ENCODE measurements at regions not wholly inside any gene's neighbourhood (a gene's known extent, or its start where the extent isn't known, plus 50 kb on each side); places are given as distances from the start of the nearest gene placed in this dataset.

DNA sequence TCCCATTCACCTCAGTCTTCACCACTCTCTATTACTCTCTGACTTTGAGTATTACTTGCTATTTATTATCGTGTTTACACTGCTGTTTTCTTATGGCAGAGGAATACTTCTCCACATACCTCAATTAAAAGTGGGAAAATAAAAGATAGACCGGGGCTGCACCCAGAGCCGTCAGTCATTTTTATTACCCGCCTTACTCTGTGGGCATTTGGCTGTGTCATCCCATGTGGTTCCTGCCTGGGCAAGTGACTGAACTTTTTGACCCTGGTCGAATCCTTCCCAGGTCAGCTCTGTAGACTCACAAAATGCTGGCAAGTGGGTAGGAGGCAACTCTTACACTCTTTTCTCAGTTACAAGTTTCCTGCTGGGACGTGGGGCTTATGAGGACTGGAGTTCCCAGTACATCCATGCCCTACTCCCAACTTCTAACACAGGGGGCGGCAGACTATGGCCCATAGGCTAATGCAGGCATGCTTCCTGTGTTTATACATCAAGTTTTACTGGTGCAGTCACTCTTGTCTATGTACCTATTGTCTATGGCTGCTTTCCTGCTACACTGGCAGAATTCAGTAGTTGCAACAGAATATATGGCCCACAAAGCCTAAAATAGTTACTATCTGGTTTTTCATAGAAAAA, 69.5 kb upstream of the KCND3 start:
- Histone ChIP-seq H3K27me3 (ENCODE audit: low read depth, low read length) (no peaks in the 10 kb centered on the region), H3K4me2 (ENCODE audit: low read length) (no peak overlapping the region), H3K9me3 (ENCODE audit: insufficient read depth, low read length) (no peaks in the 10 kb centered on the region), H3K36me3 (replicated peaks; ENCODE audit: low read depth, low read length) (peaks cover 3% of the 10 kb centered on the region), H3K79me2 (ENCODE audit: low read length) (no peaks in the 10 kb centered on the region), H3K4me1 (ENCODE audit: low read length) (peaks cover 40% of the 10 kb centered on the region), H3K9ac (ENCODE audit: low read length) (no peak overlapping the region), H3K4me3 (ENCODE audit: low read length) (no peak overlapping the region), H2AFZ (ENCODE audit: low read depth, low read length) (no peak overlapping the region), H4K20me1 (ENCODE audit: insufficient read depth, low read length) (no peaks in the 10 kb centered on the region), H3K27ac (ENCODE audit: low read length) (no peak overlapping the region)
- TF ChIP-seq, protein P1, sequence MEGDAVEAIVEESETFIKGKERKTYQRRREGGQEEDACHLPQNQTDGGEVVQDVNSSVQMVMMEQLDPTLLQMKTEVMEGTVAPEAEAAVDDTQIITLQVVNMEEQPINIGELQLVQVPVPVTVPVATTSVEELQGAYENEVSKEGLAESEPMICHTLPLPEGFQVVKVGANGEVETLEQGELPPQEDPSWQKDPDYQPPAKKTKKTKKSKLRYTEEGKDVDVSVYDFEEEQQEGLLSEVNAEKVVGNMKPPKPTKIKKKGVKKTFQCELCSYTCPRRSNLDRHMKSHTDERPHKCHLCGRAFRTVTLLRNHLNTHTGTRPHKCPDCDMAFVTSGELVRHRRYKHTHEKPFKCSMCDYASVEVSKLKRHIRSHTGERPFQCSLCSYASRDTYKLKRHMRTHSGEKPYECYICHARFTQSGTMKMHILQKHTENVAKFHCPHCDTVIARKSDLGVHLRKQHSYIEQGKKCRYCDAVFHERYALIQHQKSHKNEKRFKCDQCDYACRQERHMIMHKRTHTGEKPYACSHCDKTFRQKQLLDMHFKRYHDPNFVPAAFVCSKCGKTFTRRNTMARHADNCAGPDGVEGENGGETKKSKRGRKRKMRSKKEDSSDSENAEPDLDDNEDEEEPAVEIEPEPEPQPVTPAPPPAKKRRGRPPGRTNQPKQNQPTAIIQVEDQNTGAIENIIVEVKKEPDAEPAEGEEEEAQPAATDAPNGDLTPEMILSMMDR (IDR thresholded peaks at IDR 0.05; ENCODE audit: low read depth, low read length), result 0 out of 2 replicates have a peak, but pooled peaks have one; percentile 5
- no peak for TF ChIP-seq EZH2phosphoT487 (IDR thresholded peaks at IDR 0.05; ENCODE audit: low read depth)

DNA sequence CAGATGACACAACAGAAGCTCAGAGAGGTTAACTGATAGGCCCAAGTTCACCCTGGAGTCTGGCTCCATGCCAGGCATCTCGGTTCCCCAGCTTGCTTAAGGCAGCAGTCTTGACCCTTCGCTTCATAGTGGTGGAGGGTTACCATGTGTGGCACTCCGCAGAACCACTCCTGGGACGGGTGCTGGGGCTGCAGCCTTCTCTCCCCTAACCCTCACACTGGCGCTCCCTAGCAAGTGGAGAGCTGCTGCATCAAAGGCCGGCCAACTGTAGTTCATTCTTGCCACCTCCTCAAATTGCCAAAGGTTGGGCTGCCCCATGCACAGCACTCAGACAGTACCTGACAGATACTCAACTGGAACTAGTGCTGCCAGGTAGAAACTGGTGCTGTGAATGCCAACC, 70.2 kb upstream of the KCND3 start:
- H3K27me3 ChIP-seq (ENCODE audit: low read depth, low read length), result no peaks in the 10 kb centered on the region
- no peak overlapping the region for H3K27ac ChIP-seq (ENCODE audit: low read length)
- no peak overlapping the region for H3K4me3 ChIP-seq (ENCODE audit: low read length)
- no peaks in the 10 kb centered on the region for H3K79me2 ChIP-seq (ENCODE audit: low read length)
- H4K20me1 ChIP-seq (ENCODE audit: insufficient read depth, low read length), result no peaks in the 10 kb centered on the region
- H2AFZ ChIP-seq (ENCODE audit: low read depth, low read length), result no peak overlapping the region
- no peak overlapping the region for H3K9ac ChIP-seq (ENCODE audit: low read length)
- TF ChIP-seq, protein P1 (IDR thresholded peaks at IDR 0.05; ENCODE audit: low read depth, low read length), result no peak
- TF ChIP-seq EZH2phosphoT487 (IDR thresholded peaks at IDR 0.05; ENCODE audit: low read depth), result no peak
- H3K36me3 ChIP-seq (replicated peaks; ENCODE audit: low read depth, low read length), result peaks cover 3% of the 10 kb centered on the region
- peaks cover 48% of the 10 kb centered on the region for H3K4me1 ChIP-seq (ENCODE audit: low read length)
- no peaks in the 10 kb centered on the region for H3K9me3 ChIP-seq (ENCODE audit: insufficient read depth, low read length)
- H3K4me2 ChIP-seq (ENCODE audit: low read length), result no peak overlapping the region

DNA sequence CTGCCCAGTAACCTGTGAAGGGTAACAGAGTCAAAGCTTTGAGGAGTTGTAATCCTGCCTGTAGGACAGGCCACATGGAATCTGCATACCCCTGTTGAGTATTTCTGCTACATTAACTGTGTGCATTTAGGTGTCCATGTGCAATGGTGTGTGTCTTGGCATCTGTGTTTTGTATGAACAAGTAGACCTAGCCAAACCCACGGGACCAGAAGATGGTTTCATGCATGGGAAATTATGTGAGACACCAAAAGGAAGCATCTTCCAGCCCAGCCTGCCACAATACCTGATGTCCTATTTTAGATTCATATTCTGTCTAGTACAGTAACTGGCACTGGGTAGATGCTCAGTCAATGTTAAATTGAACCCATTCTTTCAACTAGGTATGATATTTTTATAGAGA, 70.8 kb upstream of the KCND3 start:
- no peaks in the 10 kb centered on the region for H3K79me2 ChIP-seq (ENCODE audit: low read length)
- no peak overlapping the region for H3K27ac ChIP-seq (ENCODE audit: low read length)
- no peak overlapping the region for H3K4me3 ChIP-seq (ENCODE audit: low read length)
- H3K36me3 ChIP-seq (replicated peaks; ENCODE audit: low read depth, low read length), result peaks cover 3% of the 10 kb centered on the region
- no peak for TF ChIP-seq EZH2phosphoT487 (IDR thresholded peaks at IDR 0.05; ENCODE audit: low read depth)
- TF ChIP-seq, protein P1 (IDR thresholded peaks at IDR 0.05; ENCODE audit: low read depth, low read length), result no peak
- no peak overlapping the region for H2AFZ ChIP-seq (ENCODE audit: low read depth, low read length)
- no peaks in the 10 kb centered on the region for H4K20me1 ChIP-seq (ENCODE audit: insufficient read depth, low read length)
- no peak overlapping the region for H3K9ac ChIP-seq (ENCODE audit: low read length)
- H3K9me3 ChIP-seq (ENCODE audit: insufficient read depth, low read length), result no peaks in the 10 kb centered on the region
- no peaks in the 10 kb centered on the region for H3K27me3 ChIP-seq (ENCODE audit: low read depth, low read length)
- peaks cover 49% of the 10 kb centered on the region for H3K4me1 ChIP-seq (ENCODE audit: low read length)
- H3K4me2 ChIP-seq (ENCODE audit: low read length), result 0 out of 2 replicates have a peak overlapping the region, but pooled peaks have one; percentile 5

DNA sequence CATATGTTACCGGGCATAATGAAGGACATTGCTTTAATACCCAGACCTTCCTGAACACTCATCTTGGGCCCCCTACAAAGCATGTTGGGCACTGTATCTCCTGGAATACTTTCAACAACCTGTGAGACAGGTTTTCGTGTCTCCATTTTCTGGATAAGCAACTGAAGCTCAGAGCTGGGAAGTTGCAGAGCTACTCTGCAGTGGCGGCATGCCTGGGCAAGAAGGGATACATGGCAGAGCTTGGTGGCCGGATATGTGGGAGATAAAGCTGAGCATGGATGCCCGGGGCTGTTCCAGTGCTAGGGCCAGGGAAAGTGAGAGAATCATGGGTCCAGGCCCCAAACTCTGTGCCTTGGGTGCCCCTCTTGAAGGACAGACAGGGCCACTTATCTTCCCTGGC, 71.6 kb upstream of the KCND3 start:
- TF ChIP-seq, protein P1 (IDR thresholded peaks at IDR 0.05; ENCODE audit: low read depth, low read length), result no peak
- TF ChIP-seq EZH2phosphoT487 (IDR thresholded peaks at IDR 0.05; ENCODE audit: low read depth), result no peak
- H3K79me2 ChIP-seq (ENCODE audit: low read length), result no peaks in the 10 kb centered on the region
- no peak overlapping the region for H3K4me3 ChIP-seq (ENCODE audit: low read length)
- peaks cover 49% of the 10 kb centered on the region for H3K4me1 ChIP-seq (ENCODE audit: low read length)
- no peak overlapping the region for H3K27ac ChIP-seq (ENCODE audit: low read length)
- H3K9ac ChIP-seq (ENCODE audit: low read length), result no peak overlapping the region
- no peaks in the 10 kb centered on the region for H3K27me3 ChIP-seq (ENCODE audit: low read depth, low read length)
- peaks cover 3% of the 10 kb centered on the region for H3K36me3 ChIP-seq (replicated peaks; ENCODE audit: low read depth, low read length)
- H3K9me3 ChIP-seq (ENCODE audit: insufficient read depth, low read length), result no peaks in the 10 kb centered on the region
- H3K4me2 ChIP-seq (ENCODE audit: low read length), result no peak overlapping the region
- H4K20me1 ChIP-seq (ENCODE audit: insufficient read depth, low read length), result no peaks in the 10 kb centered on the region
- H2AFZ ChIP-seq (ENCODE audit: low read depth, low read length), result no peak overlapping the region

Data from OCI-LY3 (cell line).